Neural cell (in vitro differentiated cells): ENCODE measurements at regions not wholly inside any gene's neighbourhood (a gene's known extent, or its start where the extent isn't known, plus 50 kb on each side); places are given as distances from the start of the nearest gene placed in this dataset.

Experiments
- H2AFZ ChIP-seq: fragments of 200-600, 300-800 bp; sonication (generic), shearing (Covaris generic); 2 replicates; pipeline ENCODE4 v1.6.0; 2014; ENCODE audit warnings: low read depth, mild to moderate bottlenecking, antibody characterized with exemption, low read length, moderate library complexity
- H3F3A ChIP-seq: fragments of 200-600 bp; shearing (Covaris generic); 2 replicates; pipeline ENCODE4 v1.6.1; 2016; ENCODE audit warnings: mild to moderate bottlenecking, moderate library complexity, mixed read lengths, antibody characterized with exemption, low read length; ENCODE audit not compliant: insufficient read depth, poor library complexity, severe bottlenecking
- H3K27ac ChIP-seq: fragments of 200-600, 300-800 bp; sonication (generic), shearing (Covaris generic); 2 replicates; pipeline ENCODE4 v1.5.1; 2014; ENCODE audit warnings: mild to moderate bottlenecking, low read length, moderate library complexity
- H3K27me3 ChIP-seq: fragments of 300-800, 200-600 bp; sonication (generic), shearing (Covaris generic); 2 replicates; pipeline ENCODE4 v1.6.0; 2014; ENCODE audit warnings: mild to moderate bottlenecking, low read depth, low read length, moderate library complexity; ENCODE audit not compliant: insufficient read depth
- H3K36me3 ChIP-seq: fragments of 300-800, 200-600 bp; sonication (generic), shearing (Covaris generic); 2 replicates; pipeline ENCODE4 v1.5.1; 2014; ENCODE audit warnings: mild to moderate bottlenecking, antibody characterized with exemption, low read length, moderate library complexity; ENCODE audit not compliant: insufficient read depth
- H3K4me2 ChIP-seq: fragments of 300-800, 200-600 bp; sonication (generic), shearing (Covaris generic); 2 replicates; pipeline ENCODE4 v1.6.0; 2014; ENCODE audit warnings: mild to moderate bottlenecking, low read length
- H3K4me3 ChIP-seq: fragments of 300-800, 200-600 bp; sonication (generic), shearing (Covaris generic); 2 replicates; pipeline ENCODE4 v1.5.1; 2014; ENCODE audit warnings: mild to moderate bottlenecking, low read length, moderate library complexity
- H3K79me2 ChIP-seq: fragments of 200-600 bp; shearing (Covaris generic); replicated peaks from 2 replicates; pipeline ENCODE4 v1.6.0; 2014; ENCODE audit warnings: mild to moderate bottlenecking, low read length, moderate library complexity; ENCODE audit not compliant: insufficient read depth
- H3K9ac ChIP-seq: fragments of 300-800, 200-600 bp; sonication (generic), shearing (Covaris generic); 2 replicates; pipeline ENCODE4 v1.6.1; 2016; ENCODE audit warnings: mild to moderate bottlenecking, low read length, mixed read lengths
- H3K9me2 ChIP-seq: fragments of 200-600 bp; shearing (Covaris generic); 2 replicates; pipeline ENCODE4 v1.6.1; 2016; ENCODE audit warnings: mild to moderate bottlenecking, low read length, mixed read lengths; ENCODE audit not compliant: insufficient read depth
- H3K9me3 ChIP-seq: fragments of 200-600, 300-800 bp; sonication (generic), shearing (Covaris generic); 2 replicates; pipeline ENCODE4 v1.6.1; 2016; ENCODE audit warnings: mild to moderate bottlenecking, mixed run types, low read length, moderate library complexity, mixed read lengths
- H4K20me1 ChIP-seq: fragments of 200-600 bp; shearing (Covaris generic); 2 replicates; pipeline ENCODE4 v1.6.1; 2016; ENCODE audit warnings: mild to moderate bottlenecking, mixed run types; ENCODE audit not compliant: insufficient read depth
- EZH2 ChIP-seq: fragments of 200-600, 300-800 bp; shearing (Covaris generic), sonication (generic); IDR thresholded peaks from 2 replicates; pipeline ENCODE4 v1.6.1; 2014; ENCODE audit warnings: antibody characterized with exemption, low read length, borderline replicate concordance, mild to moderate bottlenecking; ENCODE audit not compliant: insufficient read depth, poor library complexity, severe bottlenecking
- MXI1 ChIP-seq: fragments of 450-650 bp; conservative IDR thresholded peaks from 2 replicates; pipeline ENCODE4 v1.6.1; 2014; ENCODE audit warnings: antibody characterized with exemption, mild to moderate bottlenecking; ENCODE audit not compliant: poor library complexity, severe bottlenecking
- POLR2AphosphoS5 ChIP-seq: IDR thresholded peaks from 2 replicates; pipeline ENCODE4 v1.6.1; 2012
- RAD21 ChIP-seq: fragments of 450-650 bp; conservative IDR thresholded peaks from 2 replicates; pipeline ENCODE4 v1.6.1; 2014; ENCODE audit warnings: antibody characterized with exemption, mild to moderate bottlenecking, moderate library complexity
- TF ChIP-seq, protein P1 (sequence below): fragments of 450-650 bp; IDR thresholded peaks from 2 replicates; pipeline ENCODE4 v1.5.1; 2014; ENCODE audit warnings: antibody characterized with exemption, mild to moderate bottlenecking, moderate library complexity; ENCODE audit not compliant: poor library complexity, severe bottlenecking
- TF ChIP-seq, protein P2 (sequence below): IDR thresholded peaks from 2 replicates; pipeline ENCODE4 v1.6.1; 2012; ENCODE audit warnings: borderline replicate concordance

DNA sequence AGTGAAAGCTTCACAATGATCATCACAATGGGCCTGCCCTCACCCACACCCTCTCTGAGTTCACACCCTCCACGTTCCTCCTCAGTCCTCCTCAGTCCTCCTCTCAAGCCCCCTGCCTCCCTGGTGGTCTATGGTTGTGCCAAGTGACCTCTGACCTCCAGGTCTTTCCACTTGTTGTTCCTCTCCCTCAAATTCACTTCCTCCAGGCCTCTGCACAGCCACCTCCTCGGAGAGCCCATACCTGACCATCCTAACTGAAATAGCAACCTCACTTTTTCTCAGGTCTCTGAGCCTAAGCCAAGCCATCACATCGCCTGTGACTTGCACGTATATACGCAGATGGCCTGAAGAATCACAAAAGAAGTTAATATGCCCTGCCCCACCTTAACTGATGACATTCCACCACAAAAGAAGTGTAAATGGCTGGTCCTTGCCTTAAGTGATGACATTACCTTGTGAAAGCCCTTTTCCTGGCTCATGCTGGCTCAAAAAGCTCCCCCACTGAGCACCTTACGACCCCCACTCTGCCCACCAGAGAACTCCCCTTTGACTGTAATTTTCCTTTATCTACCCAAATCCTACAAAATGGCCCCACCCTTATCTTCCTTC, 293.4 kb upstream of the TENM3 start:
- Histone ChIP-seq H3K4me3 (no peak overlapping the region), H3F3A (no peaks in the 10 kb centered on the region), H3K27ac (no peak overlapping the region), H4K20me1 (no peaks in the 10 kb centered on the region), H3K9me2 (no peaks in the 10 kb centered on the region), H3K79me2 (no peaks in the 10 kb centered on the region), H3K4me2 (no peak overlapping the region), H2AFZ (no peak overlapping the region), H3K27me3 (no peaks in the 10 kb centered on the region), H3K9ac (no peak overlapping the region), H3K9me3 (no peaks in the 10 kb centered on the region), H3K36me3 (no peaks in the 10 kb centered on the region)
- TF ChIP-seq, protein P1, sequence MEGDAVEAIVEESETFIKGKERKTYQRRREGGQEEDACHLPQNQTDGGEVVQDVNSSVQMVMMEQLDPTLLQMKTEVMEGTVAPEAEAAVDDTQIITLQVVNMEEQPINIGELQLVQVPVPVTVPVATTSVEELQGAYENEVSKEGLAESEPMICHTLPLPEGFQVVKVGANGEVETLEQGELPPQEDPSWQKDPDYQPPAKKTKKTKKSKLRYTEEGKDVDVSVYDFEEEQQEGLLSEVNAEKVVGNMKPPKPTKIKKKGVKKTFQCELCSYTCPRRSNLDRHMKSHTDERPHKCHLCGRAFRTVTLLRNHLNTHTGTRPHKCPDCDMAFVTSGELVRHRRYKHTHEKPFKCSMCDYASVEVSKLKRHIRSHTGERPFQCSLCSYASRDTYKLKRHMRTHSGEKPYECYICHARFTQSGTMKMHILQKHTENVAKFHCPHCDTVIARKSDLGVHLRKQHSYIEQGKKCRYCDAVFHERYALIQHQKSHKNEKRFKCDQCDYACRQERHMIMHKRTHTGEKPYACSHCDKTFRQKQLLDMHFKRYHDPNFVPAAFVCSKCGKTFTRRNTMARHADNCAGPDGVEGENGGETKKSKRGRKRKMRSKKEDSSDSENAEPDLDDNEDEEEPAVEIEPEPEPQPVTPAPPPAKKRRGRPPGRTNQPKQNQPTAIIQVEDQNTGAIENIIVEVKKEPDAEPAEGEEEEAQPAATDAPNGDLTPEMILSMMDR, result no peak
- TF ChIP-seq RAD21, result no peak

DNA sequence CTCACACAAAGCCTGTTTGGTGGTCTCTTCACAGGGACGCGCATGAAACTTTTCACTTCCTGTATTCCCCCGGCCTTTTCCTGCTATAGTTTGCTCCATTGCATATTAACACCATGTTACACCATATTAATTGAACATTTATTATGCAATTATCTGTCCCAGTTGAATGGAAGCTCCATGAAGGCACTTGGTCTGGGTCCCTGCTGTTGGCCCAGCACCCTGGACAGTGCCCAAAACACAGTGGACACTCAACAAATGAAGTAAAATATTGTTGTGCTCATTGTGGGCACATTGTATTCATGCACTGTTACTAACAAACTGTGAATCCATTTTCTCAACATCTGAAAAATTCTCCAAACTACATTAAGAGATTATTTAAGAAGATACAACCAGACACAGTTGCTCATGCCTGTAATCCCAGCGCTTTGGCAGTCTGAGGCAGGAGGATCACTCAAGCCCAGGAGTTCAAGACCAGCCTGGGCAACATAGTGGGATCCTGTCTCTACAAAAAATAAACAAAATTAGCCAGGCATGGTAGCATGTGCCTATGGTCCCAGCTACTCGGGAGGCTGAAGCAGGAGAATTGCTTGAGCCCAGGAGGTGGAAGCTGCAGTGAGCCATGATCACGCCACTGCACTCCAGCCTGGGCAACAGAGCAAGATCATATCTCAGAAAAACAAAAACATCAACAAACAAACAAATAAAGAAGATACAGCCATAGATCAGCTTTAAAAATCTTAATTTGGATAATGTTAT, 292.7 kb upstream of the TENM3 start:
- Histone ChIP-seq H3K9me2 (no peaks in the 10 kb centered on the region), H3K27ac (no peak overlapping the region), H3K9ac (no peak overlapping the region), H4K20me1 (no peaks in the 10 kb centered on the region), H2AFZ (no peak overlapping the region), H3K27me3 (no peaks in the 10 kb centered on the region), H3F3A (no peaks in the 10 kb centered on the region), H3K79me2 (no peaks in the 10 kb centered on the region), H3K4me3 (no peak overlapping the region), H3K9me3 (no peaks in the 10 kb centered on the region), H3K4me2 (no peak overlapping the region), H3K36me3 (no peaks in the 10 kb centered on the region)
- TF ChIP-seq EZH2 (no peak), POLR2AphosphoS5 (no peak), MXI1 (no peak)
- TF ChIP-seq, protein P1, result no peak
- TF ChIP-seq, protein P2, sequence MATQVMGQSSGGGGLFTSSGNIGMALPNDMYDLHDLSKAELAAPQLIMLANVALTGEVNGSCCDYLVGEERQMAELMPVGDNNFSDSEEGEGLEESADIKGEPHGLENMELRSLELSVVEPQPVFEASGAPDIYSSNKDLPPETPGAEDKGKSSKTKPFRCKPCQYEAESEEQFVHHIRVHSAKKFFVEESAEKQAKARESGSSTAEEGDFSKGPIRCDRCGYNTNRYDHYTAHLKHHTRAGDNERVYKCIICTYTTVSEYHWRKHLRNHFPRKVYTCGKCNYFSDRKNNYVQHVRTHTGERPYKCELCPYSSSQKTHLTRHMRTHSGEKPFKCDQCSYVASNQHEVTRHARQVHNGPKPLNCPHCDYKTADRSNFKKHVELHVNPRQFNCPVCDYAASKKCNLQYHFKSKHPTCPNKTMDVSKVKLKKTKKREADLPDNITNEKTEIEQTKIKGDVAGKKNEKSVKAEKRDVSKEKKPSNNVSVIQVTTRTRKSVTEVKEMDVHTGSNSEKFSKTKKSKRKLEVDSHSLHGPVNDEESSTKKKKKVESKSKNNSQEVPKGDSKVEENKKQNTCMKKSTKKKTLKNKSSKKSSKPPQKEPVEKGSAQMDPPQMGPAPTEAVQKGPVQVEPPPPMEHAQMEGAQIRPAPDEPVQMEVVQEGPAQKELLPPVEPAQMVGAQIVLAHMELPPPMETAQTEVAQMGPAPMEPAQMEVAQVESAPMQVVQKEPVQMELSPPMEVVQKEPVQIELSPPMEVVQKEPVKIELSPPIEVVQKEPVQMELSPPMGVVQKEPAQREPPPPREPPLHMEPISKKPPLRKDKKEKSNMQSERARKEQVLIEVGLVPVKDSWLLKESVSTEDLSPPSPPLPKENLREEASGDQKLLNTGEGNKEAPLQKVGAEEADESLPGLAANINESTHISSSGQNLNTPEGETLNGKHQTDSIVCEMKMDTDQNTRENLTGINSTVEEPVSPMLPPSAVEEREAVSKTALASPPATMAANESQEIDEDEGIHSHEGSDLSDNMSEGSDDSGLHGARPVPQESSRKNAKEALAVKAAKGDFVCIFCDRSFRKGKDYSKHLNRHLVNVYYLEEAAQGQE, result no peak
